ENCODE measurements at regions not wholly inside any gene's neighbourhood (a gene's known extent, or its start where the extent isn't known, plus 50 kb on each side); places are given as distances from the start of the nearest gene placed in this dataset.

DNA sequence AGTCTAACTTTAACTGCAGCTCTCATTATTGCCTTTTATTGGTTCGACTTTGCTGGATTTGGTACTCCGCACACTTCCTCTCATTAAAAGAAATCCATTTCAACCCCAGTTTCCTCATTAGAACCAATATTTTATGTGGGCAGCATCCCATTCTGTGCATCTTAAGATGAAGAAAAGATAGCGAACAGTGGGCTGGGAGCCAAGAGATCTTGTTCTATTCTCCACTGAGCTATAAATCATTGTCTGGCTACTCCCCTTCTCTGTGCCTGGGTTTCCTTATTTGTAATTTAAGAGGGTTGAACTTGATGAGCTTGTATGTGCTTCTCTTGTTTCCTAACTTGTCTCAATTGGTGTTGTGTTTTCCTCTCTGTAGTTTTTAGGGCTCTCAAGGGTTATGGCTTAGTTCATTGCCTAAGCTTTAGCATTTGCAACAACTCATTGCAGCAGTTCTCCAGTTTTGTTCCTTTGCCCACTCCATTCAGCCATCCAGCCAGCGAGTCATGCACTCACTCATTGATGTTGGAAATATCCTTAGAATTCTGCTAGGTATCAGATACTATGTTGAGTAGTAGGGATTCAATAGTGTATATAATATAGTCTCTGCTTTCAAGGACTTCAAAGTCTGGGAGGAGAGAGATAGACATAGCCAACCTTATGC is 273.3 kb upstream of the TNC start:
- H3K27me3 ChIP-seq (ENCODE audit: insufficient read depth, low read depth, severe bottlenecking), result no peaks in the 10 kb centered on the region
- no peaks in the 10 kb centered on the region for H3K36me3 ChIP-seq
- no peak overlapping the region for H3K27ac ChIP-seq
- no peaks in the 10 kb centered on the region for H3K9me3 ChIP-seq (ENCODE audit: severe bottlenecking)
- DNase-seq, result no peak
- TF ChIP-seq, protein P1, sequence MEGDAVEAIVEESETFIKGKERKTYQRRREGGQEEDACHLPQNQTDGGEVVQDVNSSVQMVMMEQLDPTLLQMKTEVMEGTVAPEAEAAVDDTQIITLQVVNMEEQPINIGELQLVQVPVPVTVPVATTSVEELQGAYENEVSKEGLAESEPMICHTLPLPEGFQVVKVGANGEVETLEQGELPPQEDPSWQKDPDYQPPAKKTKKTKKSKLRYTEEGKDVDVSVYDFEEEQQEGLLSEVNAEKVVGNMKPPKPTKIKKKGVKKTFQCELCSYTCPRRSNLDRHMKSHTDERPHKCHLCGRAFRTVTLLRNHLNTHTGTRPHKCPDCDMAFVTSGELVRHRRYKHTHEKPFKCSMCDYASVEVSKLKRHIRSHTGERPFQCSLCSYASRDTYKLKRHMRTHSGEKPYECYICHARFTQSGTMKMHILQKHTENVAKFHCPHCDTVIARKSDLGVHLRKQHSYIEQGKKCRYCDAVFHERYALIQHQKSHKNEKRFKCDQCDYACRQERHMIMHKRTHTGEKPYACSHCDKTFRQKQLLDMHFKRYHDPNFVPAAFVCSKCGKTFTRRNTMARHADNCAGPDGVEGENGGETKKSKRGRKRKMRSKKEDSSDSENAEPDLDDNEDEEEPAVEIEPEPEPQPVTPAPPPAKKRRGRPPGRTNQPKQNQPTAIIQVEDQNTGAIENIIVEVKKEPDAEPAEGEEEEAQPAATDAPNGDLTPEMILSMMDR (IDR thresholded peaks at IDR 0.05; ENCODE audit: low read depth, low read length), result no peak
- H3K4me3 ChIP-seq (ENCODE audit: low read depth, low read length), result no peak overlapping the region

DNA sequence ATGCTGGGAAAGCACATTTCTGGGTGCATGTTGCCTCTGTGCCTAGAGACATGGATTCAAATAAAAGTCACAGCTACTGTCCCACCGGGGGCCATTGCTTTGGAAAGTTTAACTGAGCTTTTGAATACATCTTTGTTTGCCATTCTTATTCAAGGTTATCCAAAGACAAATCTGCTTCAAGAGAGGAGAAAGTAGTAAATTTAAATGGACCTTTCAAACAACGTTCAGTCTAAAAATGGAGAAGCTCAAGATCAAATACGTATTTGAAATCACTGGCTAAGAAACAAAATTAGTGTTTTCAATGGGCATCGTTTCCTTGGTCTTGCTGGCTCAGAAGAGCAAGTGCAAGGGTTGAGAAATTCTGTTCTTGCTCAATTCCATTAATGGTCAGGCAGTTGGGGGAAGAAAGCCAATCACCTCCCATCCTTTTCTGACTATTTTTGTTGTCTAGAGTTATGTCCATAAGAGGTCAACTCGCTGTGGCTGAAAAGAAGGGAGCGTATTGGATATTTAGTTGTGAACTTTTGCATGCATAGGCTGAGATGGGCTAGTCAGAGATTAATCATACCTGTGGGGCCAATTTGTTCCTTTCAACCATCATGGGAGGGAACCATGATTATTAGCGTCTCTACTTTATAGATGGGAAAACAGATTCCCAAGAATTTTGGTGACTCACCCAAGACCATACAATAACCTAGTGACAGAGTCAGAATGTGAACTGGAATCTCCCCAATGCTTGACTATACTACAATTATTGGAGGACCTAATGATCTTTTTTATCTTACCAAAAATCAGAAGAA is 276.2 kb upstream of the TNC start:
- Histone ChIP-seq H3K27ac (no peak overlapping the region), H3K27me3 (ENCODE audit: insufficient read depth, low read depth, severe bottlenecking) (no peaks in the 10 kb centered on the region), H3K9me3 (ENCODE audit: severe bottlenecking) (no peaks in the 10 kb centered on the region), H3K36me3 (no peaks in the 10 kb centered on the region), H3K4me3 (ENCODE audit: low read depth, low read length) (no peak overlapping the region)
- DNase-seq, result no peak
- TF ChIP-seq, protein P1 (IDR thresholded peaks at IDR 0.05; ENCODE audit: low read depth, low read length), result no peak

DNA sequence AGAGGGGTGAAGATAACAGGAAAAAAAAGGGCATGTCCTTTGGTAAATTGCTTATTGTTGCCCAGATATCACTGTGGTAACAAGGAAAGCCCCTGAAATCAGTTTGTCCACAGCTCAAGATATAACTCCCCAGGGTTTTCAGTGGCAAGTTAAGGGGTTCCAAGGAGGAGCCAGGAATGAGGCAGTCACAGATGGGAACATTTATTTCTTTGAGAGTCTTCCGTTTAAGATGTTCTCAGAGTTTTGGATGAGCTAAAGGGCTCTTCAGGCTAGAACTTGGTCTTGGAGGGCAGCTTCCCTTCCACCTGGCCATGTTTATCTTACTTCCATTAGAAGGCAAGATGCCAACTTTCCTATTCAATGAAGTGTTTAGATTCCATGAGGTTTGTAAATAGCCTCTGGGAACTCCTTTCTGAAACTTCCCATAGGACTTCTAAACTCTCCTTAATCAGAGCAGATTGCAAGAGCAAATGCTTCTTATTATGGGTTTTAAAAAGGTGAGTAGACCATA is 277.6 kb upstream of the TNC start:
- TF ChIP-seq, protein P1 (IDR thresholded peaks at IDR 0.05; ENCODE audit: low read depth, low read length), result no peak
- no peaks in the 10 kb centered on the region for H3K9me3 ChIP-seq (ENCODE audit: severe bottlenecking)
- H3K27ac ChIP-seq, result no peak overlapping the region
- H3K4me3 ChIP-seq (ENCODE audit: low read depth, low read length), result no peak overlapping the region
- DNase-seq, result no peak
- H3K27me3 ChIP-seq (ENCODE audit: insufficient read depth, low read depth, severe bottlenecking), result no peaks in the 10 kb centered on the region
- no peaks in the 10 kb centered on the region for H3K36me3 ChIP-seq

DNA sequence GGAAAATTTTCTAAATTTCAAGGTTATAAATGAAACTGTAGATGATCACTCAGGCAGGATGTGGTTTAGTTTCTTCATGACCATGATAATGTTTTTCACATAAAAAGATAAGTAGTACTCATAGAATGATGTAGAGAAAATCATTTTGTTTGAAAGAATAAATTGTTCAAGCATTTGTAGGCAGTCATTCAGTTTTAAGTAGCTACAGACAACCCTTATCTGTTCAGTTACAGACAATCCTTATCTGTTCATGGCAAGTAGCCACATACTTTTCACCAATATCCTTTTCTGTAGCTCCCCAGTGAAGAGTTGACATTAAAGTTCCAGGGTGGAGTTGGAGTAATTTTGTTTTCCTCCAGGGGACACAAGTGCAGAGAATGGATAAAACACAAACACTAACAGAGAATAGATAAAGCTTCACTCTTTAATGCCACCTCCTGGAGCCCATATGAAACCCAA is 278.1 kb upstream of the TNC start:
- H3K27ac ChIP-seq, result no peak overlapping the region
- no peak overlapping the region for H3K4me3 ChIP-seq (ENCODE audit: low read depth, low read length)
- H3K36me3 ChIP-seq, result no peaks in the 10 kb centered on the region

DNA sequence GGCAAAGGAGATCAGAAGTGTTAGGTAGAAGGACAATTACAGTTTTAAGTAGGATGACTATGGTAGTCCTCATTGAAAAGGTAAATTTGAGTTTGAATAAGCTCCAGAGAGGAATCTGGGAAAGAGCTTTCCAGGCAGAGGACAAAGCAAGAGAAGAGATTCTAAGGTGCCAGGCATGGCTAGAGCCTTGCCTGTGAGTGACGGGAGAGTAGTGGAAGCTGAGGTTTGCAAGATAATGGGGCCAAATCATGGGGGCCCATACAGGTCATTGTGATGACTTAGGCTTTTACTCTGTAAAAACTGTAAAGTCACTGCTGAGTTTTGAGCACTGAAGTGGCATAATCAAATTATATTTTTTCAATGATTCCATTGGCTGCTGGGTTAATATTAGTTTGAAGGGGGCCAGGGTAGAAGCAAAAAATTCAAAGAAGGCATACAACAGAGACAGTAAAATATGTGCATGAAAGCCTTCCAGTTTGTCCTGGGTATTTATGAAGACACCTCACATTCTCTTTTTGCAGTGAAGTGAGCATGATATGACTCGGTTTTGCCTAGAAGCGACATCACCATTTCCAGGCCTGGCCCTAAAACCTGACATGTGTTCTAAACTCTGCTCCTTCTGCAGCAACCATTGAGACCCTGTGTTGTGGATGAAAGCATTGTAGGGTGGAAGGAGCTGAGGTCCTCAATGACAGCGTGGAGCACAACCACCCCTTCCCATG is 279.8 kb upstream of the TNC start:
- TF ChIP-seq, protein P1 (IDR thresholded peaks at IDR 0.05; ENCODE audit: low read depth, low read length), result no peak
- H3K36me3 ChIP-seq, result no peaks in the 10 kb centered on the region
- H3K27me3 ChIP-seq (ENCODE audit: insufficient read depth, low read depth, severe bottlenecking), result no peaks in the 10 kb centered on the region
- no peak overlapping the region for H3K27ac ChIP-seq
- no peaks in the 10 kb centered on the region for H3K9me3 ChIP-seq (ENCODE audit: severe bottlenecking)
- no peak overlapping the region for H3K4me3 ChIP-seq (ENCODE audit: low read depth, low read length)
- DNase-seq, result no peak

More for the DNA sequence above, 278.1 kb upstream of the TNC start:
- no peaks in the 10 kb centered on the region for H3K9me3 ChIP-seq (ENCODE audit: severe bottlenecking)
- TF ChIP-seq, protein P1 (IDR thresholded peaks at IDR 0.05; ENCODE audit: low read depth, low read length), result no peak
- no peak for DNase-seq
- no peaks in the 10 kb centered on the region for H3K27me3 ChIP-seq (ENCODE audit: insufficient read depth, low read depth, severe bottlenecking)

All from WERI-Rb-1 (cell line).